HepG2 (cell line): ENCODE measurements at regions not wholly inside any gene's neighbourhood (a gene's known extent, or its start where the extent isn't known, plus 50 kb on each side); places are given as distances from the start of the nearest gene placed in this dataset.
A peak's percentile ranks its signal among the peaks of the same experiment; 100 is the strongest.

Source experiments
- CBX2 ChIP-seq, 2 experiments: fragments of 200-600 bp in 1 of 2; sonication (generic); formaldehyde crosslinking in 1 of 2; IDR thresholded peaks; 2 replicates each; pipeline versions ENCODE4 v1.7.0 to v1.8.1; 2018 to 2022; ENCODE audit warnings: low read depth in 2 of 2, low read length in 1 of 2, mild to moderate bottlenecking in 1 of 2, missing genetic modification reagents in 1 of 2
- DNMT1 ChIP-seq: sonication (generic); formaldehyde crosslinking; IDR thresholded peaks from 2 replicates; pipeline ENCODE4 v1.5.1; 2020; ENCODE audit warnings: mild to moderate bottlenecking, missing genetic modification reagents
- EHMT2 ChIP-seq: fragments of 200-600 bp; sonication (generic); IDR thresholded peaks from 2 replicates; pipeline ENCODE4 v1.7.0; 2017; ENCODE audit warnings: antibody characterized with exemption, low read depth, low read length, borderline replicate concordance
- GATAD2A ChIP-seq: IDR thresholded peaks from 2 replicates; pipeline ENCODE4 v1.6.1; 2016
- GZF1 ChIP-seq: sonication (generic); formaldehyde crosslinking; IDR thresholded peaks from 2 replicates; pipeline ENCODE4 v1.5.1; 2020; ENCODE audit warnings: mild to moderate bottlenecking, missing genetic modification reagents
- HCFC1 ChIP-seq: fragments of 150-350 bp; IDR thresholded peaks from 2 replicates; pipeline ENCODE4 v1.6.1; 2014; ENCODE audit warnings: low read depth, low read length
- HNRNPL ChIP-seq: fragments of 200-400 bp; formaldehyde crosslinking; IDR thresholded peaks from 2 replicates; pipeline ENCODE4 v1.6.1; 2017; ENCODE audit warnings: mild to moderate bottlenecking, low read depth, low read length
- MED8 ChIP-seq: sonication (generic); formaldehyde crosslinking; IDR thresholded peaks from 2 replicates; pipeline ENCODE4 v1.8.1; 2023; ENCODE audit warnings: mild to moderate bottlenecking, missing genetic modification reagents; ENCODE audit not compliant: insufficient replicate concordance
- NFRKB ChIP-seq: fragments of 450-650 bp; IDR thresholded peaks from 2 replicates; pipeline ENCODE4 v1.6.1; 2017
- NONO ChIP-seq, 2 experiments: fragments of 450-650 bp in 1 of 2; sonication (generic) in 1 of 2; formaldehyde crosslinking in 1 of 2; IDR thresholded peaks in 1 of 2; conservative IDR thresholded peaks in 1 of 2; 2 replicates each; pipeline versions ENCODE4 v1.6.1 to v1.8.0; 2017 to 2022; ENCODE audit warnings: mild to moderate bottlenecking in 1 of 2, missing genetic modification reagents in 1 of 2, moderate library complexity in 1 of 2
- PAF1 ChIP-seq: IDR thresholded peaks from 2 replicates; pipeline ENCODE4 v1.6.1; 2016; ENCODE audit warnings: missing genetic modification reagents, missing compliant biosample characterization
- SMC3 ChIP-seq: IDR thresholded peaks from 2 replicates; pipeline ENCODE4 v1.6.1; 2011; ENCODE audit warnings: low read length, improper control_type of control experiment
- STAG1 ChIP-seq: sonication (generic); formaldehyde crosslinking; IDR thresholded peaks from 2 replicates; pipeline ENCODE4 v1.4.0; 2020; ENCODE audit warnings: missing genetic modification reagents
- SUZ12 ChIP-seq: fragments of 150-350 bp; IDR thresholded peaks from 2 replicates; pipeline ENCODE4 v1.6.1; 2014; ENCODE audit warnings: low read depth, low read length
- ZEB1 ChIP-seq: IDR thresholded peaks from 2 replicates; pipeline ENCODE4 v1.6.1; 2012; ENCODE audit warnings: mild to moderate bottlenecking, low read depth, inconsistent platforms; ENCODE audit not compliant: insufficient replicate concordance
- ZFP36 ChIP-seq: fragments of 150-350 bp; IDR thresholded peaks from 2 replicates; pipeline ENCODE4 v1.6.1; 2018; ENCODE audit warnings: borderline replicate concordance, low read length, low read depth; ENCODE audit not compliant: partially characterized antibody
- ZFP90 ChIP-seq: sonication (generic); formaldehyde crosslinking; IDR thresholded peaks from 2 replicates; pipeline ENCODE4 v1.8.0; 2022; ENCODE audit warnings: missing genetic modification reagents, mild to moderate bottlenecking, inconsistent platforms, borderline replicate concordance
- ZNF230 ChIP-seq: sonication (generic); formaldehyde crosslinking; IDR thresholded peaks from 2 replicates; pipeline ENCODE4 v1.4.0; 2020; ENCODE audit warnings: mild to moderate bottlenecking, missing genetic modification reagents
- ZNF251 ChIP-seq: sonication (generic); formaldehyde crosslinking; IDR thresholded peaks from 2 replicates; pipeline ENCODE4 v1.9.0; 2021; ENCODE audit warnings: mild to moderate bottlenecking, missing genetic modification reagents
- ZNF264 ChIP-seq: sonication (generic); formaldehyde crosslinking; IDR thresholded peaks from 2 replicates; pipeline ENCODE4 v1.4.0; 2020; ENCODE audit warnings: missing genetic modification reagents
- ZNF383 ChIP-seq: sonication (generic); formaldehyde crosslinking; IDR thresholded peaks from 2 replicates; pipeline ENCODE4 v1.4.0; 2020; ENCODE audit warnings: missing genetic modification reagents, mild to moderate bottlenecking, borderline replicate concordance
- ZNF737 ChIP-seq: sonication (generic); formaldehyde crosslinking; IDR thresholded peaks from 2 replicates; pipeline ENCODE4 v1.5.0; 2020; ENCODE audit warnings: missing genetic modification reagents, mild to moderate bottlenecking, borderline replicate concordance
- ZSCAN21 ChIP-seq: sonication (generic); formaldehyde crosslinking; IDR thresholded peaks from 2 replicates; pipeline ENCODE4 v1.8.0; 2022; ENCODE audit warnings: mild to moderate bottlenecking, missing genetic modification reagents, moderate library complexity, borderline replicate concordance
- ZSCAN22 ChIP-seq: sonication (generic); formaldehyde crosslinking; IDR thresholded peaks from 2 replicates; pipeline ENCODE4 v1.4.0; 2020; ENCODE audit warnings: mild to moderate bottlenecking, missing genetic modification reagents
- TF ChIP-seq, protein P1 (sequence below): sonication (generic); formaldehyde crosslinking; IDR thresholded peaks from 2 replicates; pipeline ENCODE4 v1.4.0; 2020; ENCODE audit warnings: missing genetic modification reagents; ENCODE audit errors: not compliant biosample characterization
- TF ChIP-seq, protein P2 (sequence below): sonication (generic); formaldehyde crosslinking; IDR thresholded peaks from 2 replicates; pipeline ENCODE4 v1.4.0; 2020; ENCODE audit warnings: mild to moderate bottlenecking, low read depth, missing genetic modification reagents
- TF ChIP-seq, protein P3 (sequence below): sonication (generic); IDR thresholded peaks from 2 replicates; pipeline ENCODE4 v1.6.1; 2016; ENCODE audit warnings: low read depth, borderline replicate concordance
- TF ChIP-seq, protein P4 (sequence below): sonication (generic); formaldehyde crosslinking; IDR thresholded peaks from 2 replicates; pipeline ENCODE4 v1.9.0; 2021; ENCODE audit warnings: missing genetic modification reagents, mild to moderate bottlenecking, borderline replicate concordance

DNA sequence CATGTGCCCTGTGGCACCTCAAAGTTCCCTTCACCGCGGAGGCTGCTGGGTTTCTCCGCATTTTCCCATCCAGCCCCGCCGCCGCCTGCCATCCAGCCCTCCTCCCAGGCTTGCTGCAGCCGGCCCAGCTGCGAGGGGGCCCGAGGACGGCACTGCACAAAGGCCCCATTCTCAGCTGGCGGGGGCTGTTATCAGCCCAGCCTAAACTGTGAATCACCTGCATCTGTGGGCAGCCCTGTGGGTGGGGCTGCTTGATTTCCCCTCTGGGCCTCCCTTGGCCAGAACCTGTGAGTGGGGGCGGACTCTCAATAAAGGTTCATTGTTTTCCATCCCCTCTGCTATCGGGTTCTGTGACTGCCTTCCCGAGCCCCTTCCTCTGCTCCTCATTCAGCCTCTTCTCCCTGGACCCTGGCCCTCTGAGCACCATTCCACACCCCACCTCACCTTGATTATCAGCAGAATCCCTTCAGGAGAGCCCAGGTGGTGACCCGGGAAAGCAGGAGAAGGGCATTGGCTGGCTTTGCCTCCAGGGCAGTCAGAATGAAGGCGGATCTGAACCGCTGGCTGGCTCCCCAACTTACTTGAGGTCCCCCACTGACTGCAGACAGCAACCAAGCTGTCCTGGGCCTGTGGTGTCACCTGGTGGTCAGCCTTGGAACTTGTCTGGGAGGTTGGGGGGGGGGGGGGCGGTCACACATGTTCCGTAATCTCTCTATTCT is 204.5 kb downstream of the ZFP36L2 start (continued):
- TF ChIP-seq HNRNPL = peak; percentile 93
- TF ChIP-seq SUZ12 = no peak
- TF ChIP-seq, protein P1, sequence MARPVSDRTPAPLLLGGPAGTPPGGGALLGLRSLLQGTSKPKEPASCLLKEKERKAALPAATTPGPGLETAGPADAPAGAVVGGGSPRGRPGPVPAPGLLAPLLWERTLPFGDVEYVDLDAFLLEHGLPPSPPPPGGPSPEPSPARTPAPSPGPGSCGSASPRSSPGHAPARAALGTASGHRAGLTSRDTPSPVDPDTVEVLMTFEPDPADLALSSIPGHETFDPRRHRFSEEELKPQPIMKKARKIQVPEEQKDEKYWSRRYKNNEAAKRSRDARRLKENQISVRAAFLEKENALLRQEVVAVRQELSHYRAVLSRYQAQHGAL = no peak
- TF ChIP-seq NONO (IDR thresholded peaks at IDR 0.05) = no peak
- no peak for TF ChIP-seq NONO (CRISPR knock-in tag; conservative IDR thresholded peaks at IDR 0.05)
- TF ChIP-seq ZEB1 = no peak
- no peak for TF ChIP-seq ZNF264 (CRISPR knock-in tag)
- TF ChIP-seq STAG1 (CRISPR knock-in tag) = peak; percentile 85
- peak; percentile 81 for TF ChIP-seq SMC3
- TF ChIP-seq, protein P2, sequence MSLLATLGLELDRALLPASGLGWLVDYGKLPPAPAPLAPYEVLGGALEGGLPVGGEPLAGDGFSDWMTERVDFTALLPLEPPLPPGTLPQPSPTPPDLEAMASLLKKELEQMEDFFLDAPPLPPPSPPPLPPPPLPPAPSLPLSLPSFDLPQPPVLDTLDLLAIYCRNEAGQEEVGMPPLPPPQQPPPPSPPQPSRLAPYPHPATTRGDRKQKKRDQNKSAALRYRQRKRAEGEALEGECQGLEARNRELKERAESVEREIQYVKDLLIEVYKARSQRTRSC (CRISPR knock-in tag) = no peak
- no peak for TF ChIP-seq ZSCAN22 (CRISPR knock-in tag)
- TF ChIP-seq NFRKB = no peak
- no peak for TF ChIP-seq ZNF383 (CRISPR knock-in tag)
- no peak for TF ChIP-seq ZNF737 (CRISPR knock-in tag)
- no peak for TF ChIP-seq GZF1 (CRISPR knock-in tag)
- TF ChIP-seq GATAD2A = peak; percentile 8; the same call in 1 of the 2 replicates
- no peak for TF ChIP-seq PAF1 (CRISPR knock-in tag)
- TF ChIP-seq, protein P3, sequence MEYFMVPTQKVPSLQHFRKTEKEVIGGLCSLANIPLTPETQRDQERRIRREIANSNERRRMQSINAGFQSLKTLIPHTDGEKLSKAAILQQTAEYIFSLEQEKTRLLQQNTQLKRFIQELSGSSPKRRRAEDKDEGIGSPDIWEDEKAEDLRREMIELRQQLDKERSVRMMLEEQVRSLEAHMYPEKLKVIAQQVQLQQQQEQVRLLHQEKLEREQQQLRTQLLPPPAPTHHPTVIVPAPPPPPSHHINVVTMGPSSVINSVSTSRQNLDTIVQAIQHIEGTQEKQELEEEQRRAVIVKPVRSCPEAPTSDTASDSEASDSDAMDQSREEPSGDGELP = peak; percentile 53; the same call in 1 of the 2 replicates
- TF ChIP-seq ZNF251 = no peak
- no peak for TF ChIP-seq ZNF230 (CRISPR knock-in tag)
- TF ChIP-seq HCFC1 = no peak
- no peak for TF ChIP-seq DNMT1 (CRISPR knock-in tag)
- no peak for TF ChIP-seq EHMT2
- TF ChIP-seq CBX2 (IDR thresholded peaks at IDR 0.05; ENCODE audit: low read depth, low read length) = no peak
- no peak for TF ChIP-seq CBX2 (CRISPR knock-in tag; IDR thresholded peaks at IDR 0.05; ENCODE audit: low read depth)
- TF ChIP-seq MED8 (CRISPR knock-in tag) = no peak
- TF ChIP-seq, protein P4, sequence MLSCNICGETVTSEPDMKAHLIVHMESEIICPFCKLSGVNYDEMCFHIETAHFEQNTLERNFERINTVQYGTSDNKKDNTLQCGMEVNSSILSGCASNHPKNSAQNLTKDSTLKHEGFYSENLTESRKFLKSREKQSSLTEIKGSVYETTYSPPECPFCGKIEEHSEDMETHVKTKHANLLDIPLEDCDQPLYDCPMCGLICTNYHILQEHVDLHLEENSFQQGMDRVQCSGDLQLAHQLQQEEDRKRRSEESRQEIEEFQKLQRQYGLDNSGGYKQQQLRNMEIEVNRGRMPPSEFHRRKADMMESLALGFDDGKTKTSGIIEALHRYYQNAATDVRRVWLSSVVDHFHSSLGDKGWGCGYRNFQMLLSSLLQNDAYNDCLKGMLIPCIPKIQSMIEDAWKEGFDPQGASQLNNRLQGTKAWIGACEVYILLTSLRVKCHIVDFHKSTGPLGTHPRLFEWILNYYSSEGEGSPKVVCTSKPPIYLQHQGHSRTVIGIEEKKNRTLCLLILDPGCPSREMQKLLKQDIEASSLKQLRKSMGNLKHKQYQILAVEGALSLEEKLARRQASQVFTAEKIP (CRISPR knock-in tag) = no peak
- TF ChIP-seq ZFP90 (CRISPR knock-in tag) = no peak
- TF ChIP-seq ZFP36 = no peak
- TF ChIP-seq ZSCAN21 (CRISPR knock-in tag) = 0 out of 2 replicates have a peak, but pooled peaks have one; percentile 63
